Activated naive CD4-positive, alpha-beta T cell treated with anti-CD3 and anti-CD28 coated beads, Interleukin-2, amount 50 U/mL, for 72 hours (primary cell): ENCODE measurements at regions not wholly inside any gene's neighbourhood (a gene's known extent, or its start where the extent isn't known, plus 50 kb on each side); places are given as distances from the start of the nearest gene placed in this dataset.

Experiments used
- ATAC-seq, 2 donors: fragments of 150-1000 bp; cut with Tn5 transposase; 2 replicates each; pipeline ENCODE4 v1.10.0; 2021; ENCODE audit warnings: mild to moderate bottlenecking in 2 of 2, moderate library complexity in 2 of 2
- DNase-seq, 2 donors: peaks; one replicate each; pipeline ENCODE4 v3.0.0; 2021 to 2022; ENCODE audit warnings: low spot score in 2 of 2
- H3K27ac Mint-ChIP-seq, 2 donors: one replicate each; pipeline ENCODE4 v1.8.0; 2022; ENCODE audit warnings: mild to moderate bottlenecking in 2 of 2, mixed read lengths in 2 of 2
- H3K36me3 Mint-ChIP-seq, 2 donors: one replicate each; pipeline ENCODE4 v1.8.0; 2022; ENCODE audit warnings: mixed read lengths in 2 of 2
- H3K9me3 Mint-ChIP-seq, 2 donors: one replicate each; pipeline ENCODE4 v1.8.0; 2022; ENCODE audit warnings: mixed read lengths in 2 of 2

GRCh38 chr11:134622458-134622857 lies 210.4 kb upstream of the B3GAT1 start:
- no peaks in the 10 kb centered on the region for H3K36me3 Mint-ChIP-seq
- no peaks in the 10 kb centered on the region for H3K9me3 Mint-ChIP-seq
- no peak overlapping the region for H3K27ac Mint-ChIP-seq
- ATAC-seq (no peak), DNase-seq (no peak)

DNA sequence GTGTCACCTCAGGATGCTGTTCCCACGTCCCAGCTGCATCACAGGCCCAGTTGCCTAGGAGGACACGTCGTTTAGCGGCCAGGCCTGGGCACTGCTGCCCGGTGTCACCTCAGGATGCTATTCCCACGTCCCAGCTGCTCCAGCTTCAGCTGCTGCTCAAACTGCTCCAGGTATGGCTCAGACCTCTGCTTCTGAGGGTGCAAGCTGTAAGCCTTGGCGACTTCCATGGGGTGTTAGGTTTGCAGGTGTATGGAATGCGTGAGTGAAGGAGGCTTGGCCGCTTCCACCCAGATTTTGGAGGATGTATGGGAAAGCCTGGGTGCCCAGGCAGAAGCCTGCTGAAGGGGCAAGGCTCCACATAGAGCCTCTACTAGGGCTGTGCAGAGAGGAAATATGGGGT lies 205.3 kb upstream of the B3GAT1 start:
- H3K36me3 Mint-ChIP-seq = no peaks in the 10 kb centered on the region
- no peak for ATAC-seq

DNA sequence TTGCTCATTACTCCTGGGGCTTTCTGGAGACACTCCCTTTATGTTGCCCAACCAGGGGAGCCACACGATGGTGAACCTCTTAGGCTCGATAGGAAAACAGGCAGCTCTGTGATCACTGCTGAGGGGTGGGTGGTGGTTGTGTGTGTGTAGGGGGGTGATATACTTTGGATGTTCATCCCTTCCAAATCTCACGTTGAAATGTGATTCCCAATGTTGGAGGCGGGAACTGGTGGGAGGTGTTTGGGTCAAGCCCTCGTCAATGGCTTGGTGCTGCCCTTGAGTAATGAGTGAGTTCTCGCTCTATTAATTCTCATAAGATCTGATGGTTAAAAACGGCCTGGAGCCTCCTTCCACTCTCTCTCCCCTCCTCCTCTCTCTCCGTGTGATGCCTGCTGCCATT lies 204.0 kb upstream of the B3GAT1 start:
- Mint-ChIP-seq H3K27ac (no peak overlapping the region), H3K36me3 (no peaks in the 10 kb centered on the region), H3K9me3 (no peaks in the 10 kb centered on the region)
- DNase-seq = no peak
- ATAC-seq = no peak

More for the DNA sequence above, 205.3 kb upstream of the B3GAT1 start:
- DNase-seq = no peak
- Mint-ChIP-seq H3K9me3 (no peaks in the 10 kb centered on the region), H3K27ac (no peak overlapping the region)

GRCh38 chr11:134615041-134615615 lies 203.1 kb upstream of the B3GAT1 start:
- no peak for ATAC-seq
- H3K36me3 Mint-ChIP-seq = no peaks in the 10 kb centered on the region

DNA sequence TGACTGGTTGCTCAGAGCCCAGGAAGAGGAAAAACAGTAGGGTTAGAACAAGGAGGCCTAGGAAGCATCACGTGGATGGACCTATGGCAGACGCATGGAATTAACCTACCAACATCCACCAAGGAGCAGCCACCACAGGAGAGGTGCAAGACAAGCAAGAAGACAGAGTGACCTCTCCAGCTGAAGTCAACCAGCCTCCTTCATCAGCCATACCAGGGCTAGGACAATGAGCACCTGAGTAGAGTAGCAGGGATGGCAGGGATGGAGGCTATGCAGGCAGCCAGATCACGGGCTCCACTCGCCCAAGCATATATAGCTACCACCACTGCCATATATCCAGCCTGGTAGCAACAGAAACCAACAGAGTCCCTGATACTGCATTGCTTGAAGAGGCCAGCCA lies 202.1 kb upstream of the B3GAT1 start:
- Mint-ChIP-seq H3K36me3 (no peaks in the 10 kb centered on the region), H3K9me3 (no peaks in the 10 kb centered on the region), H3K27ac (no peak overlapping the region)
- DNase-seq (no peak), ATAC-seq (no peak)

More at GRCh38 chr11:134615041-134615615, 203.1 kb upstream of the B3GAT1 start:
- DNase-seq = no peak
- Mint-ChIP-seq H3K27ac (no peak overlapping the region), H3K9me3 (no peaks in the 10 kb centered on the region)

DNA sequence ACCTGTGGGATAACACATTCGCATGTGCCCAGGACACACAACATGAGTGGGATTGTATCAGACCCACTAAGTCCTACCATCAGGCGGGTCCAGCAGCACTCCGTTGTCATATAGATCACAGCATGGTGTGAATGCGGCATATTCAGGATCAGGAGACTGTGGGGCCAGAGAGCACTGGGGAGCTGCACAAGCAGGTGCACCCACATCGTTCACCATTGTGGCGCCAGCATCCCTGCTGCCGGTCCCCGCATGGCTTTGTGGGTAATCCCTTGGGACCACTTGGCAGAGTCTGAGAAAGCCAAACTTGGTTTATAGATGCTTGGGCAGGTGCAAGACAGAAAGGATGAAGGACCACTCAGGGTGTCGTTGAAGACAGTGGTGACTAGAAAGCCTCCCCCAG lies 201.6 kb upstream of the B3GAT1 start:
- Mint-ChIP-seq H3K27ac (no peak overlapping the region), H3K36me3 (no peaks in the 10 kb centered on the region), H3K9me3 (no peaks in the 10 kb centered on the region)
- no peak for DNase-seq
- ATAC-seq = no peak

GRCh38 chr11:134612140-134613030 lies 200.3 kb upstream of the B3GAT1 start:
- Mint-ChIP-seq H3K36me3 (no peaks in the 10 kb centered on the region), H3K9me3 (no peaks in the 10 kb centered on the region), H3K27ac (no peak overlapping the region)
- ATAC-seq = no peak
- DNase-seq = no peak

DNA sequence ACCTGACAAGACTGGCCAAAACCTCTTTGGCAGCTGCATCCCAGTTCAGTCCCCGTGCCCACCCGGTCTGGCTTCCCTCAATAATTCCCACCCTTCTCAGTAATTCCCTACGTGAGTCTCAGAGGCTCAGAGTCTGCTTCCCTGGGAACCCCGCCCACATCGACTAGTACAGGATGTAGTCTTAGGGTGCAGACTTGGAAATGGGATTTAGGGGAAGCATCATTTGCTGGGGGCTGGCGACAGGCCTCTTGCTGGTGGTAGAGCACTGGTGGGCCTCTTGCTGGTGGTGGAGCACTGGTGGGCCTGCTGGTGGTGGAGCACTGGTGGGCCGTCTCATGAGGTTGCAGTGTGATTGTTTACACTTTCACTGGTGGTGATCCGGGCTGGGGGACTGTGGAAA lies 199.5 kb upstream of the B3GAT1 start:
- H3K9me3 Mint-ChIP-seq = no peaks in the 10 kb centered on the region
- no peaks in the 10 kb centered on the region for H3K36me3 Mint-ChIP-seq
- DNase-seq (no peak), ATAC-seq (no peak)
- H3K27ac Mint-ChIP-seq = no peak overlapping the region

DNA sequence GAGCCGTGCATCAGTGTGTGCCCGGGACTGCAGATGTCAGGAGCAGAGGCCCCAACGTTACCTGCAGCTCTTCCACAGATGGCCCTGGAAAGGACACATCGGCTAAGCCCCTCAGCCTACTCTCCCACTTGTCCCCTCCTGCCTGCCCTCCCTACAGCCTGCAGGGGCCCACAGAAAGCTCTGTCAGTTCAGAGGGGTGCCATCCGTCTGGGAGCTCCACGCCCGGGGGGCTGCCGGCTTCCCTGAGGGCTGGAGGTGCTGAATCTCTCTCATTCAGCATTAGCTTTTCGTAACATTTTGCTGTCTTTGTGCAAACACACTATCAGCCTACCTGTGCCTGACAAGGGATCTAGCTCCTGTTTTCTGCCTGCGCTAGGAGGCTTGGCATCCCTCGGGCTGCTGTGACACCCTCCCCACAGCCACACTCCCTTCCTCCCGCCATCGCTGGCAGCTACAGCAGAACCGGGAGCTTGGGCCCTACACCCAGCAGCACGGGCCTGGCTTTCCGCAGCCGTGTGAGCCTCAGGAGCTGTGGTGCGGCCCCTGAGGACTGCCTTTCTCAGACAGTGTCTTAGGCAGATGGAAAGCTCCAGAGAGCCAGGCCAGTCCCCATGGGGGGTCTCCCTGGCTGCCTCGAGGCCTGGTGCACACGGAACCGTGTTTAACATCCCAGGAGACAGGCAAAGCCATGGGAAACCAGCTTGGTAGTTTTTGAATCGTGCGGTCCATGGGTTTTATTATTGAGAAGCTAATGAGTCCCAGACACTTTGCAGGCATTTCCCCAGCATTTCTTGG lies 198.3 kb upstream of the B3GAT1 start:
- Mint-ChIP-seq H3K9me3 (peaks cover 0 to 6% of the 10 kb centered on the region in 2 donors), H3K36me3 (no peaks in the 10 kb centered on the region), H3K27ac (no peak overlapping the region)
- no peak for DNase-seq
- ATAC-seq = no peak

GRCh38 chr11:134609361-134610115 lies 197.5 kb upstream of the B3GAT1 start:
- no peaks in the 10 kb centered on the region for H3K36me3 Mint-ChIP-seq
- H3K27ac Mint-ChIP-seq = no peak overlapping the region

GRCh38 chr11:134607963-134608750 lies 196.1 kb upstream of the B3GAT1 start:
- ATAC-seq = no peak
- Mint-ChIP-seq H3K27ac (no peak overlapping the region), H3K36me3 (no peaks in the 10 kb centered on the region), H3K9me3 (peaks cover 0 to 6% of the 10 kb centered on the region in 2 donors)
- DNase-seq = no peak

More at GRCh38 chr11:134609361-134610115, 197.5 kb upstream of the B3GAT1 start:
- ATAC-seq = no peak
- no peak for DNase-seq
- H3K9me3 Mint-ChIP-seq = peaks cover 0 to 6% of the 10 kb centered on the region in 2 donors

GRCh38 chr11:134606251-134606650 lies 194.2 kb upstream of the B3GAT1 start:
- Mint-ChIP-seq H3K9me3 (peaks cover 0 to 6% of the 10 kb centered on the region in 2 donors), H3K36me3 (no peaks in the 10 kb centered on the region), H3K27ac (no peak overlapping the region)
- ATAC-seq (no peak), DNase-seq (no peak)

- H3K27ac Mint-ChIP-seq = no peak overlapping the region
- ATAC-seq (no peak), DNase-seq (no peak)
- no peaks in the 10 kb centered on the region for H3K36me3 Mint-ChIP-seq
- H3K9me3 Mint-ChIP-seq = peaks cover 0 to 6% of the 10 kb centered on the region in 2 donors
Measured at GRCh38 chr11:134604886-134605285, 192.8 kb upstream of the B3GAT1 start.

GRCh38 chr11:134599299-134599771 lies 187.3 kb upstream of the B3GAT1 start:
- DNase-seq (no peak), ATAC-seq (no peak)
- H3K9me3 Mint-ChIP-seq = no peaks in the 10 kb centered on the region
- peak overlapping the region in 1 of 2 donors; percentile 75 for H3K27ac Mint-ChIP-seq
- no peaks in the 10 kb centered on the region for H3K36me3 Mint-ChIP-seq

DNA sequence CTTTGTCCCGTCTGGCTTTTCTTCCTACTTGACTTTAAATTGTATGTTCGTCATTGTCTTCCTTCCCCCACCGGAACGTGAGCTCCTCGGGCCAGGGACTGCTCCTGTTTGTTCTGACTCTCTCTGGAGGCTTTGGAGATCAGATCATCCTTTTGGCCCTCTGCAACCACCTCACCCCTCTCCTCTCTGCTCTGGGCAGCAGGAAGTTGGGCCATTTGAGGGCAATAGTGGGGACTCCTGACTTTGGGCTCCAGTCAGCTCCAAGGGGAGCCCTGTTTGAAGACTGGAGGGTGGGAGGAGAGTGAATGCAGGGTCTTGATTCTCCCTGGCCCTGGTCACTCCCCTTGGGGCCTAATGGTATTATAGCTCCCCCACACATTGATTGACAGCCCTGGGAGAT lies 186.3 kb upstream of the B3GAT1 start:
- H3K36me3 Mint-ChIP-seq = no peaks in the 10 kb centered on the region
- ATAC-seq (no peak), DNase-seq (no peak)
- no peak overlapping the region for H3K27ac Mint-ChIP-seq
- H3K9me3 Mint-ChIP-seq = no peaks in the 10 kb centered on the region

- H3K9me3 Mint-ChIP-seq = no peaks in the 10 kb centered on the region
- H3K27ac Mint-ChIP-seq = no peak overlapping the region
- DNase-seq = no peak
- no peak for ATAC-seq
- H3K36me3 Mint-ChIP-seq = no peaks in the 10 kb centered on the region
Measured at GRCh38 chr11:134597452-134597851, 185.4 kb upstream of the B3GAT1 start.
